ENCODE measurements at regions not wholly inside any gene's neighbourhood (a gene's known extent, or its start where the extent isn't known, plus 50 kb on each side); places are given as distances from the start of the nearest gene placed in this dataset.
A peak's percentile ranks its signal among the peaks of the same experiment; 100 is the strongest.

DNA sequence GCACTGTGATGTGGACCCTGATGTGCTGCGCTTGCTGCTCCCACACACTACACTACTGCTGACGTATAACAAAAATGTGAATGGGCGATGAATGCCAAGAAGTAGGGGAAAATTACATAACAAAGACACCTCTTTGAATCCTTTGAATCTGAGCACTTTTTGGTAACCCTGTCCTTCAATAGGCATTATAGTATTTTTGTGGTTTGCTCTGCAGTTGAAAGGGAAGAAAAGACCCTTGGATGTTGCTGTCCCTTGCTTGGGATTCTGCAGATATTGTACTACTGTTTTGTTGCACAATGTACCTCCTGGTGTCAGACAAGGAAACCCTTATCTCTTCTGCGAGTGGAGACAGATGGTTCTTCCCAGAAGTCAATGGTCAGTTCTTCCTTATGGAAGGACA is 124.8 kb upstream of the UBE3A start:
- Histone ChIP-seq H2BK5ac (ENCODE audit: insufficient read length, low read length) (no peak overlapping the region), H2BK20ac (ENCODE audit: low read depth, low read length, poor library complexity, severe bottlenecking) (no peak overlapping the region), H3K4me1 (ENCODE audit: insufficient read depth, low read length) (peaks cover 5% of the 10 kb centered on the region; the same call in 1 of the 2 replicates), H3K18ac (ENCODE audit: insufficient read length, low read depth, low read length) (no peak overlapping the region), H4K8ac (replicated peaks; ENCODE audit: insufficient read length, low read depth, low read length) (no peak overlapping the region), H3K27me3 (ENCODE audit: insufficient read depth, low read length) (no peaks in the 10 kb centered on the region), H3K23ac (ENCODE audit: insufficient read length, low read depth, low read length) (no peak overlapping the region), H3K23me2 (ENCODE audit: insufficient read length, low read depth, low read length, poor library complexity, severe bottlenecking) (no peaks in the 10 kb centered on the region), H2BK12ac (ENCODE audit: insufficient read length, low read depth, low read length) (no peak overlapping the region), H3K79me2 (ENCODE audit: insufficient read depth, low read length) (no peaks in the 10 kb centered on the region), H3K9me3 (ENCODE audit: control insufficient read depth, low read depth, low read length) (no peaks in the 10 kb centered on the region), H2BK15ac (ENCODE audit: low read depth, low read length) (no peak overlapping the region), H4K91ac (ENCODE audit: insufficient read length, low read depth, low read length) (no peak overlapping the region), H3K79me1 (ENCODE audit: insufficient read depth, low read depth, low read length, poor library complexity, severe bottlenecking) (no peaks in the 10 kb centered on the region), H3K4ac (ENCODE audit: low read depth, low read length) (no peak overlapping the region), H3K27ac (ENCODE audit: insufficient read length, low read depth, low read length) (no peak overlapping the region), H3K4me2 (ENCODE audit: insufficient read depth, insufficient read length, low read length) (no peak overlapping the region), H3K56ac (ENCODE audit: insufficient read length, low read depth, low read length) (no peak overlapping the region), H3T11ph (ENCODE audit: low read length) (no peak overlapping the region), H3K14ac (ENCODE audit: insufficient read depth, low read length) (no peak overlapping the region), H2BK120ac (ENCODE audit: low read depth, low read length, poor library complexity, severe bottlenecking) (no peak overlapping the region), H4K20me1 (ENCODE audit: control insufficient read depth, insufficient read depth, insufficient read length) (no peaks in the 10 kb centered on the region), H2AFZ (ENCODE audit: low read length) (no peak overlapping the region), H4K5ac (ENCODE audit: insufficient read length, low read depth, low read length) (no peak overlapping the region), H3K9ac (ENCODE audit: extremely low read depth, insufficient read length, low read length) (no peak overlapping the region), H2AK5ac (ENCODE audit: insufficient read length, low read length) (no peak overlapping the region)
- Mint-ChIP-seq H3K9me3 (peaks cover 4 to 8% of the 10 kb centered on the region in 2 experiments; a peak in 4 of 5 replicates), H3K4me1 (peaks cover 30 to 32% of the 10 kb centered on the region in 2 experiments), H3K36me3 (ENCODE audit: insufficient read depth in 1 of 3, low read depth in 3 of 3) (peaks cover 0 to 6% (median 3%) of the 10 kb centered on the region in 3 experiments; a peak in 2 of 7 replicates), H3K4me3 (no peak overlapping the region), H3K27me3 (ENCODE audit: low read depth) (peaks cover 7% of the 10 kb centered on the region), H3K27ac (peak overlapping the region in 1 of 3 experiments; percentile 25; a peak in 1 of 7 replicates)
- DNase-seq: no peak
- TF ChIP-seq, protein P1, sequence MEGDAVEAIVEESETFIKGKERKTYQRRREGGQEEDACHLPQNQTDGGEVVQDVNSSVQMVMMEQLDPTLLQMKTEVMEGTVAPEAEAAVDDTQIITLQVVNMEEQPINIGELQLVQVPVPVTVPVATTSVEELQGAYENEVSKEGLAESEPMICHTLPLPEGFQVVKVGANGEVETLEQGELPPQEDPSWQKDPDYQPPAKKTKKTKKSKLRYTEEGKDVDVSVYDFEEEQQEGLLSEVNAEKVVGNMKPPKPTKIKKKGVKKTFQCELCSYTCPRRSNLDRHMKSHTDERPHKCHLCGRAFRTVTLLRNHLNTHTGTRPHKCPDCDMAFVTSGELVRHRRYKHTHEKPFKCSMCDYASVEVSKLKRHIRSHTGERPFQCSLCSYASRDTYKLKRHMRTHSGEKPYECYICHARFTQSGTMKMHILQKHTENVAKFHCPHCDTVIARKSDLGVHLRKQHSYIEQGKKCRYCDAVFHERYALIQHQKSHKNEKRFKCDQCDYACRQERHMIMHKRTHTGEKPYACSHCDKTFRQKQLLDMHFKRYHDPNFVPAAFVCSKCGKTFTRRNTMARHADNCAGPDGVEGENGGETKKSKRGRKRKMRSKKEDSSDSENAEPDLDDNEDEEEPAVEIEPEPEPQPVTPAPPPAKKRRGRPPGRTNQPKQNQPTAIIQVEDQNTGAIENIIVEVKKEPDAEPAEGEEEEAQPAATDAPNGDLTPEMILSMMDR (conservative IDR thresholded peaks at IDR 0.05): no peak
- no CpG with 5 or more reads among the region's 4 CpGs for WGBS (ENCODE audit: extremely low coverage, insufficient read length, low lambda C conversion rate)
